Right lobe of liver (tissue), 6 donors: ENCODE measurements at regions not wholly inside any gene's neighbourhood (a gene's known extent, or its start where the extent isn't known, plus 50 kb on each side); places are given as distances from the start of the nearest gene placed in this dataset.

Experiments used
- ATAC-seq, 4 donors: fragments of 200-7000 bp; cut with Tn5 transposase; one replicate each; pipeline ENCODE4 v1.9.1; 2020; ENCODE audit warnings: mild to moderate bottlenecking in 4 of 4, moderate library complexity in 4 of 4
- DNase-seq, 3 donors: peaks; one replicate each; pipeline ENCODE4 v3.0.0-alpha.2; 2020
- H3K27ac ChIP-seq, 3 donors: fragments of 200-600 bp; one replicate each; pipeline ENCODE4 v1.8.0; 2022
- H3K27me3 ChIP-seq, 2 donors: fragments of 200-600 bp; one replicate each; pipeline ENCODE4 v1.8.0; 2022
- H3K36me3 ChIP-seq, 4 donors: fragments of 200-600 bp; sonication (generic) in 1 of 4; one replicate each; pipeline versions ENCODE4 v1.5.1 to v1.8.0; 2017 to 2022; ENCODE audit warnings: control low read depth in 1 of 4
- H3K4me1 ChIP-seq, 4 donors: fragments of 200-600 bp; sonication (generic) in 1 of 4; one replicate each; pipeline versions ENCODE4 v1.5.1 to v1.8.0; 2017 to 2022; ENCODE audit warnings: control low read depth in 1 of 4
- H3K4me3 ChIP-seq, 3 donors: fragments of 200-600 bp; one replicate each; pipeline ENCODE4 v1.8.0; 2022
- H3K9me3 ChIP-seq, 4 donors: fragments of 200-600 bp; sonication (generic) in 1 of 4; one replicate each; pipeline versions ENCODE4 v1.5.1 to v1.8.0; 2017 to 2022; ENCODE audit warnings: control low read depth in 1 of 4
- POLR2A ChIP-seq: fragments of 450-650 bp; IDR thresholded peaks from one replicate; pipeline ENCODE4 v1.6.1; 2017; ENCODE audit warnings: antibody characterized with exemption, mild to moderate bottlenecking
- WGBS: methylation state at CpG from one replicate; pipeline ENCODE4 v1.1.6; 2018; ENCODE audit warnings: low coverage, low lambda C conversion rate; ENCODE audit not compliant: insufficient coverage; ENCODE audit errors: missing lambda C conversion rate; 5-methylcytosine and 5-hydroxymethylcytosine counted together
- intact Hi-C, 2 donors: fragments of 100-400 bp; cut with DNase I; formaldehyde crosslinking; loops; one replicate each; pipeline versions ENCODE4 v1.11.2 to v1.14.1; 2022
- TF ChIP-seq, protein P1 (sequence below), 4 donors: fragments of 200-600 bp in 3 of 4; fragments of 450-650 bp in 1 of 4; IDR thresholded peaks; one replicate each; pipeline versions ENCODE4 v1.5.1 to v1.8.0; 2016 to 2022; ENCODE audit warnings: antibody characterized with exemption in 4 of 4, mild to moderate bottlenecking in 2 of 4
- donor health status: DM: no; HTN: yes; CAD: no.
- donor health status: DM: no; HTN: no; CAD: no.
- donor health status: DM: no; HTN: no; CAD: no.
- donor health status: DM: no; HTN: yes; CAD: no.
- donor health status: DM: no; HTN: yes; CAD: no.

DNA sequence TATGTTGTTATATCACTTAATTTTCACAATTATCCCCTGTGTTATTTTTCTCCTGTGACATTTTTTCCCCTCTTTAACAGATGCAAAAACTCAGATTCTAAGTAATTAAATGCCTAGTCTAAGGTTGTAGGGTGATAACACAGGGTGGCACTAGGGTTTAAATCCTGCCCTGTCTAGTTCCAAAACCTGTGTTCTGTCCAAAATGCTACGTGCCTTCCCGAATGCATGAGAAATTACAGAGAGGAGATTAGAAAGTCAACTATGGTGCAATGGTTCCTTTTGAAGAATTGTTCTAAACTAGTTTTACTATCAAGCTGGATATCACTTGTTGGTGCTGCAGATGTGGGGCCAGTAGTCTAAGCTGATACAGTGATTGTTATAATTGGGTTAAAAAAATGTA lies 108.0 kb downstream of the DIPK2A start:
- no peak overlapping the region for H3K4me3 ChIP-seq
- intact Hi-C loops = no loop called here
- ATAC-seq = peak; percentile 83 to 99 (median 94)
- DNase-seq = no peak
- TF ChIP-seq, protein P1, sequence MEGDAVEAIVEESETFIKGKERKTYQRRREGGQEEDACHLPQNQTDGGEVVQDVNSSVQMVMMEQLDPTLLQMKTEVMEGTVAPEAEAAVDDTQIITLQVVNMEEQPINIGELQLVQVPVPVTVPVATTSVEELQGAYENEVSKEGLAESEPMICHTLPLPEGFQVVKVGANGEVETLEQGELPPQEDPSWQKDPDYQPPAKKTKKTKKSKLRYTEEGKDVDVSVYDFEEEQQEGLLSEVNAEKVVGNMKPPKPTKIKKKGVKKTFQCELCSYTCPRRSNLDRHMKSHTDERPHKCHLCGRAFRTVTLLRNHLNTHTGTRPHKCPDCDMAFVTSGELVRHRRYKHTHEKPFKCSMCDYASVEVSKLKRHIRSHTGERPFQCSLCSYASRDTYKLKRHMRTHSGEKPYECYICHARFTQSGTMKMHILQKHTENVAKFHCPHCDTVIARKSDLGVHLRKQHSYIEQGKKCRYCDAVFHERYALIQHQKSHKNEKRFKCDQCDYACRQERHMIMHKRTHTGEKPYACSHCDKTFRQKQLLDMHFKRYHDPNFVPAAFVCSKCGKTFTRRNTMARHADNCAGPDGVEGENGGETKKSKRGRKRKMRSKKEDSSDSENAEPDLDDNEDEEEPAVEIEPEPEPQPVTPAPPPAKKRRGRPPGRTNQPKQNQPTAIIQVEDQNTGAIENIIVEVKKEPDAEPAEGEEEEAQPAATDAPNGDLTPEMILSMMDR (IDR thresholded peaks at IDR 0.05) = peak in 2 of 4 donors; percentile 10 to 29
- TF ChIP-seq POLR2A = no peak
- 28% methylated on average over 2 of the region's 2 CpGs for WGBS
- no peak overlapping the region for H3K27ac ChIP-seq
- no peaks in the 10 kb centered on the region for H3K27me3 ChIP-seq
- H3K9me3 ChIP-seq = no peaks in the 10 kb centered on the region
- peaks cover 0 to 9% (median 0%) of the 10 kb centered on the region in 4 donors for H3K4me1 ChIP-seq
- no peaks in the 10 kb centered on the region for H3K36me3 ChIP-seq

DNA sequence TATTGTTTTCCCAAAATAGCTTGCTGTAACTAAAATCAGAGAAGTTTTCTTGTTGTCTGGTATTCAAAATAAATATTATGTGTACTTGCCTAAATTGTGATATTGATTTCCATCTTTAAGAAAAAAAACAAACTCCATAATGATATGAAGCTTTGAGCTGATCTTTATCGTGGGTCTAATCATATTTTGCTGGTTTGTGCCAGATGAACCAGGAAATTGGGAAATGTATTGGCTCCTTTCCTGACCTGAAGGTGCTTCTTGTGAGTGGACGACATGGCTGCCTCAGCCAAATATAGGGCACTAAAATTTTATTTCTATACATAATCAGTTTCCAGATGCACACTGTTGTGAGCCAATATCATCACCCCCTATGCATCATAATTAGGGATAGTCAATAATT lies 113.3 kb downstream of the DIPK2A start:
- TF ChIP-seq, protein P1 (IDR thresholded peaks at IDR 0.05) = no peak
- H3K27me3 ChIP-seq = no peaks in the 10 kb centered on the region
- H3K27ac ChIP-seq = no peak overlapping the region
- WGBS = 9% methylated on average over 2 of the region's 2 CpGs
- intact Hi-C loops = no loop called here
- H3K9me3 ChIP-seq = no peaks in the 10 kb centered on the region
- peaks cover 0 to 15% (median 0%) of the 10 kb centered on the region in 4 donors for H3K4me1 ChIP-seq
- ATAC-seq = peak; percentile 47 to 88 (median 76)
- H3K4me3 ChIP-seq = no peak overlapping the region
- DNase-seq = no peak
- no peaks in the 10 kb centered on the region for H3K36me3 ChIP-seq

DNA sequence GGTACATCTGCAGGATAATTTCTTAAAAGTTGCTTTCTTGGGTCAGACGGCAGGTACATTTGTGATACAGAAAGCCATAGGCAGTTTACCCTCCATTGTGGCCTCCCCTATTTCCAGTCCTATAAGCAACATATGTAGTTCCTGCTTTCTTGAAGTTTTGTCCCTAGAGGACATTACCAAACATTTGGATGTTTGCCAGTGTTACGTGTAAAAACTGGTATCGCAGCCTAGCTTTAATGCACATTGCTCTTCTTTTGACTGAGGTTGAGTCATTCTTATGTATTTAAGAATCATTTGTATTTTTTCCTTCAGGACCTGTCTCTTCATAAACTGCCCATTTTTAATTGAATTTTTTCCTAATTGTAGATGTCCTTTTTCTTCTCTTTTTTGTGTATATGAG lies 114.3 kb downstream of the DIPK2A start:
- no peaks in the 10 kb centered on the region for H3K36me3 ChIP-seq
- H3K27ac ChIP-seq = no peak overlapping the region
- intact Hi-C loops = no loop called here
- DNase-seq (no peak), ATAC-seq (peak in 1 of 4 donors; percentile 30)
- H3K27me3 ChIP-seq = no peaks in the 10 kb centered on the region
- H3K4me3 ChIP-seq = no peak overlapping the region
- H3K9me3 ChIP-seq = no peaks in the 10 kb centered on the region
- H3K4me1 ChIP-seq = peaks cover 0 to 15% (median 0%) of the 10 kb centered on the region in 4 donors
- WGBS = 47% methylated on average over 3 of the region's 3 CpGs
- TF ChIP-seq, protein P1 (IDR thresholded peaks at IDR 0.05) = no peak
- TF ChIP-seq POLR2A = no peak

DNA sequence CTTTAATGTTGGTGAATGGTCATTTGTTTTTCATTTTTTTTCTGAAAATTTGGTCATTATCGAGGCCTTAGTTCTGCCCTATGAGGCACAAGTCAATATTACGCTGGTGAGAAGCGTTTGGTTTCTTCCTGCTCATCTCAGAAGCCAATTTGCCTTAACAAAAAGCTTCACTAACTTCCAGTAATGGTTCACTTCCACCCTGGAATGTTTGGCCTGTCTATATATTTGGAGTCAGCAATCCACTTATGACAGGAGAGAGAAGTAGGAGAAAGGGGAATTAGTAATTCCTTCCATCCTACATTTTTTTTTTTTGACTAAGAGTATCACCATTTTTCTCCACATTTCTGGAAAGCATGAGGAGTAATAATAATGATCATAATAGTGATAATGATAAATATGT lies 124.4 kb downstream of the DIPK2A start:
- Histone ChIP-seq H3K9me3 (no peaks in the 10 kb centered on the region), H3K27ac (no peak overlapping the region), H3K36me3 (no peaks in the 10 kb centered on the region), H3K4me3 (no peak overlapping the region), H3K27me3 (no peaks in the 10 kb centered on the region), H3K4me1 (no peaks in the 10 kb centered on the region)
- 91% methylated on average over 3 of the region's 3 CpGs for WGBS
- intact Hi-C loops = no loop called here
- no peak for TF ChIP-seq POLR2A
- TF ChIP-seq, protein P1 (IDR thresholded peaks at IDR 0.05) = no peak
- DNase-seq (no peak), ATAC-seq (no peak)

DNA sequence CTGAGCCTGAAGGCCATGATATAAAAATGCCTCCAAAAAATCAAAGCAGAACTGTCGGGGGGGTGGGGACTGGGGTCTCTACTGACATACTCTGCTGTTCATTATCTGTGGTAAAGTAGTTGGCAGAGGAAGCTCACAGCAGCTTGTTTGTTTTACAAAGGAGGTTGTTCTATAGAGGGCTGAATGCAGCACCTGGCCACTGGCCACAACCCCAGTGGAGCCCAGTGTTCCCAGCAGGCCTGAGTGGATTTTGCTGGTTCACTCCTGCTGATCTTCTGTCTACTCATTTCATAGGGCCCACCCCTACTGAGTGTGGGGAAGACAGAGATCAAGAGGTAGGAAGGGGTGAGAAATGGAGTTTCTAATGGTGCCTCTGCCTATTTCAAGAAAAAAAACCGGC lies 125.5 kb downstream of the DIPK2A start:
- TF ChIP-seq, protein P1 (IDR thresholded peaks at IDR 0.05) = no peak
- TF ChIP-seq POLR2A = no peak
- H3K4me3 ChIP-seq = no peak overlapping the region
- H3K27me3 ChIP-seq = no peaks in the 10 kb centered on the region
- H3K9me3 ChIP-seq = no peaks in the 10 kb centered on the region
- 84% methylated on average over 2 of the region's 2 CpGs for WGBS
- ATAC-seq (no peak), DNase-seq (no peak)
- H3K27ac ChIP-seq = no peak overlapping the region
- intact Hi-C loops = no loop called here
- H3K4me1 ChIP-seq = no peaks in the 10 kb centered on the region
- H3K36me3 ChIP-seq = no peaks in the 10 kb centered on the region
